22Rv1 (cell line): ENCODE measurements at regions not wholly inside any gene's neighbourhood (a gene's known extent, or its start where the extent isn't known, plus 50 kb on each side); places are given as distances from the start of the nearest gene placed in this dataset.
A peak's percentile ranks its signal among the peaks of the same experiment; 100 is the strongest.

ENCODE experiments used
- H3K27ac ChIP-seq: fragments of 450-650 bp; 2 replicates; pipeline ENCODE4 v1.5.1; 2017
- ZFX ChIP-seq: fragments of 450-650 bp; IDR thresholded peaks from 2 replicates; pipeline ENCODE4 v1.6.1; 2017; ENCODE audit warnings: antibody characterized with exemption, borderline replicate concordance
- TF ChIP-seq, protein P1 (sequence below): fragments of 450-650 bp; IDR thresholded peaks from 2 replicates; pipeline ENCODE4 v1.5.1; 2017; ENCODE audit warnings: mild to moderate bottlenecking

DNA sequence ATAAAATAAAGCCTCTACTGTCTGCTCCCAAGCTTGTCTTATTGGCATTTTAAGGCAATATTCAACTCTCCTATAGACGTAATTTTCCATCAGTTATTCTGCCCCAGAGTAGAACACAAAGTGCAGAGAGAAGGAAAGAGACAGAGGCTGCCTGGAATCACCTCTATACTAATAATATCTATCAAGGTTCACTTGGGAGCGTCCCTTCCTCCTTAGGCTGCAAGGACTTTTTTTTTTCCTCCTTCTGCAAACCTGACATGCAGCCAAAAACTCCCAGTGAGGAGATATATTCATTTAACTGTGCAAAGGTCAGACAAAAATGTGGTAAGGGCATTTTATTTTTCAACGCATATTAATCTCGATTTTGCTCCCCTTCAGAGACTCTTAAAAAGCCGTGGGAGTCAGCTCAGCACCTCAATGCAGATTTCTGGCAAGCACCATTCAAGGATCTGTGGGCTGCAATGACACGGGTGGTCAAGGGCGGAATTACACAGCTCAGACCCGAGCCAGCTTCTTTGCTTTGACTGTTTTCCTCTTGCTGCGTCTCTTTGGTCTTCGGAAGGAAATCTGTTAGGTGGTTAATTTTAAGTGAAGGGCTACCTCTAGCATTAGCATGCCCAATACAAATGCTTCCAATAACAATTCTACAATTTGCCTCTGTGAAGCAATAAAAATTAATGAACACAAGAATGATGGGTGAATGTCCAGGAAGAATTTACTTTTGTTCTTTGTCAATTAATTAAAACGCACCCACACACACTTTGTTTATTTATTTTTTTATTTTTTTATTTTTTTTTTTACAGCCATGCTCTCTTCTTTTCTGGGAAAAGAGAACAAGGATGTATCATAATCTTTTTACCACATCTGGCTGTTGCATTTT lies 587.7 kb upstream of the GRAMD2B start:
- no peak for TF ChIP-seq ZFX
- TF ChIP-seq, protein P1, sequence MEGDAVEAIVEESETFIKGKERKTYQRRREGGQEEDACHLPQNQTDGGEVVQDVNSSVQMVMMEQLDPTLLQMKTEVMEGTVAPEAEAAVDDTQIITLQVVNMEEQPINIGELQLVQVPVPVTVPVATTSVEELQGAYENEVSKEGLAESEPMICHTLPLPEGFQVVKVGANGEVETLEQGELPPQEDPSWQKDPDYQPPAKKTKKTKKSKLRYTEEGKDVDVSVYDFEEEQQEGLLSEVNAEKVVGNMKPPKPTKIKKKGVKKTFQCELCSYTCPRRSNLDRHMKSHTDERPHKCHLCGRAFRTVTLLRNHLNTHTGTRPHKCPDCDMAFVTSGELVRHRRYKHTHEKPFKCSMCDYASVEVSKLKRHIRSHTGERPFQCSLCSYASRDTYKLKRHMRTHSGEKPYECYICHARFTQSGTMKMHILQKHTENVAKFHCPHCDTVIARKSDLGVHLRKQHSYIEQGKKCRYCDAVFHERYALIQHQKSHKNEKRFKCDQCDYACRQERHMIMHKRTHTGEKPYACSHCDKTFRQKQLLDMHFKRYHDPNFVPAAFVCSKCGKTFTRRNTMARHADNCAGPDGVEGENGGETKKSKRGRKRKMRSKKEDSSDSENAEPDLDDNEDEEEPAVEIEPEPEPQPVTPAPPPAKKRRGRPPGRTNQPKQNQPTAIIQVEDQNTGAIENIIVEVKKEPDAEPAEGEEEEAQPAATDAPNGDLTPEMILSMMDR, result peak; percentile 78

DNA sequence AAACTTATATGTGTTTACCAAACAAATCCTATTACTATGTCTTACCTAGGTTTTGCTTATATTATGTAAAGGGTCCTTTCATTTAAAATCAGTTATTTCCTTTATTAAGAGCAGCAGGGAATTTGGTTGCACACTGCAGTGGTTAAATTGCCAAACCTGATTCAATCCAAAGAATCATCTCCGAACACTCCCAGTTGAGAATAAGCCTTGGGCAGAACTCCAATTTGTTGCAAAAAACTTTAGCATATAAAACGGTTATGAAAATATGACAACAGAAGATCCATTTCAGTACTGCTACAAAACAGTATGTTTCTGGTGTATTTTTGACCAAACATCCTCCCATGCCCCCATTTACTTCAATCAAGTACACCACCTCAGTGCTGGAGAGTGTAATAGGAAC lies 587.0 kb upstream of the GRAMD2B start:
- H3K27ac ChIP-seq, result no peak overlapping the region
- TF ChIP-seq, protein P1, result no peak
- no peak for TF ChIP-seq ZFX

More for the DNA sequence above, 587.7 kb upstream of the GRAMD2B start:
- H3K27ac ChIP-seq, result no peak overlapping the region

DNA sequence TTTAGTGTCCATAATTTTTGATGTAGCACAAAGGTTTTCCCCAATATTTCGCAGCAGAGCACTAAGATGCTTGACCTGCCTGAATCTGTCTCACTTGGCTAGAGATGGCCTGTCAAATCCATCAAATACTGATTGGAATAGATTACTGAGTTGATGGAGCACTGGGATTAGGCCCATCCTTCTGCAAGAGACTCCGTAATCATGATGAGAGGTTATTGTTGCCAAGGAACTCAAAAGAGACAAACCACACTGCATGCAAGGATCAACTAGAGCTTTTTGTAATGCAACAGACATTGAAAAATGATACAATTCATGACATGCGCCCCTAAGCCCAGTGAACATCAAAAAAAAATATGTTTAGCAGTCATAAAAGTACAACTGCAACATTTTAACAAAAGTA lies 585.3 kb upstream of the GRAMD2B start:
- no peak for TF ChIP-seq ZFX
- TF ChIP-seq, protein P1, result no peak

DNA sequence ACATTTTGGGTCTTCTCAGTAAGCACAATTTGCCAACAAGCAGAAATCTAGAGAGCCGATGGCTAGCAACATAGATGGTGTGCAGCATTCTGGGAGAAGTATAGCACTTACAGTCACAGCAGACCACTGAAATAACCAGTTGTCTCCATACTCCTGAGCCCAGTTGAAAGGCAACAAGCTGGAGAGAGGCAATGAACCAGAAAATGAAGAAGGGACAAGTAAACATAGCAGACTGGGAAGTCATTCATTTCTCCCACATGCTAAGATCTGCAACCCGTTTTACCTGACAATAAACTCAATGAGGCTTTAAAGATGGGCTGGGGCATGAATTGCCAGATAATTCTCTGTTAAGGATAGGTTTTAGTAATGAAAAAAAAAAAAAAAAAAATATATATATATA lies 575.6 kb upstream of the GRAMD2B start:
- H3K27ac ChIP-seq, result no peak overlapping the region
- TF ChIP-seq ZFX, result no peak
- TF ChIP-seq, protein P1, result no peak

More for the DNA sequence above, 585.3 kb upstream of the GRAMD2B start:
- H3K27ac ChIP-seq, result no peak overlapping the region

DNA sequence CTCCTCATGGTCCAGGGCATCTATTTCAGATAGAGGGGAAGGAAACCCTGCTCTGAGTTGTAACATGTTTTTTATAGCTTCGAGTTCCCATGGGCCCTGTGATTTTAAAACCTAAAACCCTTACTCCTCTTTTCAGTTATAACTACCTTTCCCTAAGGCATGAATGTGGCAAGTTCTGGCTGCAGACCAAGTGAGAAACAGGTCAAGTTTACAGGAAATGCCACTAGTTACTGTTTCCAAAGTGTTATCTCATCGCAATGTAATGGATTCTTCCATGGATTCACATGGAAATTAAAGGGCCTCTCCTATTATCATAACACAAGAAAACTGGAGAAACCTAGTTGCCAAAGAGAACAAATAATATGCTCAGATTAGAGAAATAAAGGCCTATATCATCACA lies 574.5 kb upstream of the GRAMD2B start:
- H3K27ac ChIP-seq, result no peak overlapping the region
- TF ChIP-seq, protein P1, result no peak
- no peak for TF ChIP-seq ZFX

DNA sequence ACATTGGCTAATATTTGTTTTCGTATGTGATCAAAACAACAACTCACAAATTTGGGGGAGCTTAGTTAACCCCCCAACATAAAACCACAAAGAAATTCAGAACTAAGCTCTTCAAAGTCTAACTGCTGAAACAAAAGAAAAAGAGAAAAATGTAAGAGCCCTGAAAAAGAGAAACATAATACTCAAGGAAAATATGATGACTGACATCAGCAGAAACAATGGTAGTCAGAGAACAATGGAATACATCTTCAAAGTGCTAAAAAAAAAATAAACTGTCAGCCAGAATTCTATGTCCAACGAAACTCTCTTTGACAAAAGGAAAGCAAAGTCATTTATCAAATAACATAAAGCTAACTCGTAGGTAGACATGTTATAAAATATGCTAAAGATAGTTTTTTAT lies 566.3 kb upstream of the GRAMD2B start:
- no peak overlapping the region for H3K27ac ChIP-seq
- no peak for TF ChIP-seq ZFX

DNA sequence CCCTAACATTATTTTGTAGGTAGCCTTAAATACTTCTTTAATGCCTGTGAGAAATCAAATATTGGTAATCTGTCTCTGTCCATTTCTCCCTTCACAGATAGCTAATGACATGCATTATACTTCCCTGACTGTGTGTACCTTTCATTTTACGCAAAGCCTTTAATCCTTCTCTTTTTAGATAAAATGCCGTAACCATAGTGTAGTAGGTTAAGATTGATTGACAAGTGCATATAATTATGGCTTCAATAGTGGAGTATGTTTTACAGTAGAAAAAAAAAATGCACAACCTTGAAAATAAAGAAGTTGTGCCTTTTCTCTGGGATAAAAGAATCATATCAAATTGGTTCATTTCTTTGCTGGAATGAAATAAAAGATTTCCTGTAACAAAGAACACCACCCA lies 559.6 kb upstream of the GRAMD2B start:
- no peak for TF ChIP-seq ZFX
- TF ChIP-seq, protein P1, result no peak
- H3K27ac ChIP-seq, result no peak overlapping the region
